ENCODE measurements at regions not wholly inside any gene's neighbourhood (a gene's known extent, or its start where the extent isn't known, plus 50 kb on each side); places are given as distances from the start of the nearest gene placed in this dataset.

- TF ChIP-seq CTCF (IDR thresholded peaks at IDR 0.05) (no peak), POLR2A (IDR thresholded peaks at IDR 0.05) (no peak)
These were observed 84.1 kb upstream of the GULP1 start for GRCh38 chr2:188207554-188207953.

Data from body of pancreas (tissue), 4 donors.